Neural crest cell (in vitro differentiated cells): ENCODE measurements at regions not wholly inside any gene's neighbourhood (a gene's known extent, or its start where the extent isn't known, plus 50 kb on each side); places are given as distances from the start of the nearest gene placed in this dataset.

Experiments
- DNase-seq: peaks from one replicate; pipeline ENCODE4 v3.0.0; 2021; ENCODE audit warnings: low read depth, mixed read lengths, low spot score
- H3K27ac Mint-ChIP-seq: one replicate; pipeline ENCODE4 v1.8.0; 2021; ENCODE audit warnings: mild to moderate bottlenecking, mixed read lengths; ENCODE audit not compliant: unreplicated experiment
- H3K27me3 Mint-ChIP-seq: 2 replicates; pipeline ENCODE4 v1.8.0; 2021; ENCODE audit warnings: low read depth, mild to moderate bottlenecking, mixed read lengths
- H3K36me3 Mint-ChIP-seq: 2 replicates; pipeline ENCODE4 v1.8.0; 2021; ENCODE audit warnings: low read depth, mild to moderate bottlenecking, mixed read lengths
- H3K4me1 Mint-ChIP-seq: 2 replicates; pipeline ENCODE4 v1.8.0; 2021; ENCODE audit warnings: mixed read lengths
- H3K4me3 Mint-ChIP-seq: one replicate; pipeline ENCODE4 v1.8.0; 2021; ENCODE audit warnings: mild to moderate bottlenecking, mixed read lengths
- H3K9me3 Mint-ChIP-seq: 2 replicates; pipeline ENCODE4 v1.8.0; 2021; ENCODE audit warnings: mixed read lengths
- CTCF ChIP-seq: fragments of 200-600 bp; sonication (generic); conservative IDR thresholded peaks from 2 replicates; pipeline ENCODE4 v1.5.0; 2021; ENCODE audit warnings: antibody characterized with exemption, mild to moderate bottlenecking

GRCh38 chr9:1954238-1954637 is 60.9 kb upstream of the SMARCA2 start:
- H3K9me3 Mint-ChIP-seq, result peaks cover 2% of the 10 kb centered on the region
- DNase-seq, result no peak
- H3K27ac Mint-ChIP-seq, result no peak overlapping the region
- TF ChIP-seq CTCF, result no peak
- H3K27me3 Mint-ChIP-seq, result peaks cover 11% of the 10 kb centered on the region
- H3K4me3 Mint-ChIP-seq, result no peak overlapping the region
- H3K36me3 Mint-ChIP-seq, result no peaks in the 10 kb centered on the region
- H3K4me1 Mint-ChIP-seq, result no peaks in the 10 kb centered on the region

- H3K27ac Mint-ChIP-seq, result no peak overlapping the region
- peaks cover 2% of the 10 kb centered on the region for H3K9me3 Mint-ChIP-seq
- no peak for TF ChIP-seq CTCF
Measured at GRCh38 chr9:1956958-1957357, 58.2 kb upstream of the SMARCA2 start.

GRCh38 chr9:1957856-1958255 is 57.3 kb upstream of the SMARCA2 start:
- Mint-ChIP-seq H3K9me3 (peaks cover 2% of the 10 kb centered on the region), H3K27ac (no peak overlapping the region), H3K36me3 (no peaks in the 10 kb centered on the region), H3K4me3 (no peak overlapping the region), H3K27me3 (peaks cover 13% of the 10 kb centered on the region), H3K4me1 (no peaks in the 10 kb centered on the region)
- no peak for TF ChIP-seq CTCF
- DNase-seq, result no peak

More at GRCh38 chr9:1956958-1957357, 58.2 kb upstream of the SMARCA2 start:
- Mint-ChIP-seq H3K4me3 (no peak overlapping the region), H3K36me3 (no peaks in the 10 kb centered on the region), H3K27me3 (peaks cover 13% of the 10 kb centered on the region), H3K4me1 (no peaks in the 10 kb centered on the region)
- no peak for DNase-seq

GRCh38 chr9:1959371-1959770 is 55.8 kb upstream of the SMARCA2 start:
- Mint-ChIP-seq H3K36me3 (no peaks in the 10 kb centered on the region), H3K9me3 (peaks cover 2% of the 10 kb centered on the region), H3K27ac (no peak overlapping the region), H3K4me1 (no peaks in the 10 kb centered on the region), H3K4me3 (no peak overlapping the region), H3K27me3 (peaks cover 14% of the 10 kb centered on the region)
- TF ChIP-seq CTCF, result no peak
- no peak for DNase-seq

GRCh38 chr9:1960342-1961042 is 54.7 kb upstream of the SMARCA2 start:
- H3K27ac Mint-ChIP-seq, result no peak overlapping the region
- no peak overlapping the region for H3K4me3 Mint-ChIP-seq
- H3K27me3 Mint-ChIP-seq, result peaks cover 13% of the 10 kb centered on the region
- H3K9me3 Mint-ChIP-seq, result peaks cover 2% of the 10 kb centered on the region
- DNase-seq, result no peak
- no peaks in the 10 kb centered on the region for H3K36me3 Mint-ChIP-seq
- H3K4me1 Mint-ChIP-seq, result no peaks in the 10 kb centered on the region
- no peak for TF ChIP-seq CTCF
